PC-3 (cell line): ENCODE measurements at regions not wholly inside any gene's neighbourhood (a gene's known extent, or its start where the extent isn't known, plus 50 kb on each side); places are given as distances from the start of the nearest gene placed in this dataset.

ENCODE experiments used
- ATAC-seq: fragments of 200-7000 bp; cut with Tn5 transposase; 2 replicates; pipeline ENCODE4 v1.9.1; 2020; ENCODE audit warnings: mild to moderate bottlenecking, moderate library complexity
- BruUV-seq: library from RNA; stranded (reverse); fragments of 400-500 nt; replicated peaks from 2 replicates; lab custom pipeline; 2021; lab: Mats Ljungman, UMichigan
- CTCF ChIA-PET: fragments of 300-600 bp; sonication (Branson Sonifier 250); formaldehyde crosslinking; loops from one replicate; lab custom pipeline; 2022; ENCODE audit warnings: antibody characterized with exemption; lab: Charles Lee
- POLR2A ChIA-PET: fragments of 300-600 bp; sonication (Branson Sonifier 250); formaldehyde crosslinking; loops from one replicate; lab custom pipeline; 2022; ENCODE audit warnings: antibody characterized with exemption; ENCODE audit not compliant: unreplicated experiment; lab: Charles Lee
- DNase-seq: peaks from one replicate; pipeline ENCODE4 v3.0.0-alpha.2; 2015
- H2AFZ ChIP-seq: fragments of 300-600 bp; sonication (generic); 2 replicates; pipeline ENCODE4 v1.6.0; 2016; ENCODE audit warnings: antibody characterized with exemption, low read length
- H3F3A ChIP-seq: fragments of 300-600 bp; sonication (generic); one replicate; pipeline ENCODE4 v1.6.0; 2017; ENCODE audit warnings: antibody characterized with exemption, low read length, control low read depth, mild to moderate bottlenecking; ENCODE audit not compliant: unreplicated experiment
- H3K27ac ChIP-seq: fragments of 300-600 bp; sonication (generic); 2 replicates; pipeline ENCODE4 v1.5.1; 2016; ENCODE audit warnings: mild to moderate bottlenecking, low read length
- H3K27me3 ChIP-seq: fragments of 300-600 bp; sonication (generic); 2 replicates; pipeline ENCODE4 v1.6.1; 2016; ENCODE audit warnings: low read length, mixed read lengths
- H3K36me3 ChIP-seq: fragments of 300-600 bp; sonication (generic); 2 replicates; pipeline ENCODE4 v1.6.1; 2016; ENCODE audit warnings: low read depth, mixed run types, low read length, mixed read lengths
- H3K4me1 ChIP-seq: fragments of 300-600 bp; sonication (generic); 2 replicates; pipeline ENCODE4 v1.5.1; 2016; ENCODE audit warnings: low read length; ENCODE audit not compliant: insufficient read depth
- H3K4me2 ChIP-seq: fragments of 300-600 bp; sonication (generic); 2 replicates; pipeline ENCODE4 v1.6.0; 2016; ENCODE audit warnings: low read length
- H3K4me3 ChIP-seq: fragments of 300-600 bp; sonication (generic); 2 replicates; pipeline ENCODE4 v1.5.1; 2016; ENCODE audit warnings: mild to moderate bottlenecking, low read length, mixed read lengths
- H3K79me2 ChIP-seq: fragments of 300-600 bp; sonication (generic); 2 replicates; pipeline ENCODE4 v1.6.1; 2017; ENCODE audit warnings: low read length, mixed read lengths
- H3K9ac ChIP-seq: fragments of 300-600 bp; sonication (generic); 2 replicates; pipeline ENCODE4 v1.6.0; 2016; ENCODE audit warnings: mild to moderate bottlenecking, low read length
- H3K9me2 ChIP-seq: fragments of 300-600 bp; sonication (generic); replicated peaks from 2 replicates; pipeline ENCODE4 v1.6.1; 2016; ENCODE audit warnings: mixed run types, low read length, mixed read lengths
- H3K9me3 ChIP-seq: fragments of 300-600 bp; sonication (generic); 2 replicates; pipeline ENCODE4 v1.6.1; 2016; ENCODE audit warnings: low read length, mixed read lengths
- H4K20me1 ChIP-seq: fragments of 300-600 bp; sonication (generic); 2 replicates; pipeline ENCODE4 v1.6.1; 2016; ENCODE audit warnings: low read length, mixed read lengths
- EZH2 ChIP-seq: fragments of 300-600 bp; sonication (generic); IDR thresholded peaks from one replicate; pipeline ENCODE4 v1.6.1; 2017; ENCODE audit warnings: antibody characterized with exemption, mild to moderate bottlenecking, low read length; ENCODE audit not compliant: unreplicated experiment
- EZH2phosphoT487 ChIP-seq: fragments of 300-600 bp; sonication (generic); IDR thresholded peaks from 2 replicates; pipeline ENCODE4 v1.6.1; 2018; ENCODE audit warnings: mild to moderate bottlenecking, antibody characterized with exemption, low read length, borderline replicate concordance
- intact Hi-C: fragments of 100-400 bp; cut with micrococcal nuclease; formaldehyde crosslinking; loops from 2 replicates; pipeline ENCODE4 v1.9.0; 2023
- TF ChIP-seq, protein P1 (sequence below): fragments of 300-600 bp; sonication (generic); conservative IDR thresholded peaks from 2 replicates; pipeline ENCODE4 v1.5.1; 2017; ENCODE audit warnings: antibody characterized with exemption, low read depth, mild to moderate bottlenecking, low read length

- no peak for ATAC-seq
These were observed 74.3 kb upstream of the CLNK start for GRCh38 chr4:10758906-10759305.

GRCh38 chr4:10753856-10754402, 69.4 kb upstream of the CLNK start:
- ChIA-PET CTCF (no interaction called here), POLR2A (no interaction called here)
- Histone ChIP-seq H3K4me1 (no peaks in the 10 kb centered on the region), H3K36me3 (no peaks in the 10 kb centered on the region), H3K79me2 (no peaks in the 10 kb centered on the region), H3K4me2 (no peak overlapping the region), H3K9ac (no peak overlapping the region), H3K27ac (no peak overlapping the region), H3F3A (no peaks in the 10 kb centered on the region), H2AFZ (no peak overlapping the region), H3K9me2 (no peaks in the 10 kb centered on the region), H3K4me3 (no peak overlapping the region), H3K9me3 (no peaks in the 10 kb centered on the region), H4K20me1 (no peaks in the 10 kb centered on the region), H3K27me3 (no peaks in the 10 kb centered on the region)
- TF ChIP-seq, protein P1, sequence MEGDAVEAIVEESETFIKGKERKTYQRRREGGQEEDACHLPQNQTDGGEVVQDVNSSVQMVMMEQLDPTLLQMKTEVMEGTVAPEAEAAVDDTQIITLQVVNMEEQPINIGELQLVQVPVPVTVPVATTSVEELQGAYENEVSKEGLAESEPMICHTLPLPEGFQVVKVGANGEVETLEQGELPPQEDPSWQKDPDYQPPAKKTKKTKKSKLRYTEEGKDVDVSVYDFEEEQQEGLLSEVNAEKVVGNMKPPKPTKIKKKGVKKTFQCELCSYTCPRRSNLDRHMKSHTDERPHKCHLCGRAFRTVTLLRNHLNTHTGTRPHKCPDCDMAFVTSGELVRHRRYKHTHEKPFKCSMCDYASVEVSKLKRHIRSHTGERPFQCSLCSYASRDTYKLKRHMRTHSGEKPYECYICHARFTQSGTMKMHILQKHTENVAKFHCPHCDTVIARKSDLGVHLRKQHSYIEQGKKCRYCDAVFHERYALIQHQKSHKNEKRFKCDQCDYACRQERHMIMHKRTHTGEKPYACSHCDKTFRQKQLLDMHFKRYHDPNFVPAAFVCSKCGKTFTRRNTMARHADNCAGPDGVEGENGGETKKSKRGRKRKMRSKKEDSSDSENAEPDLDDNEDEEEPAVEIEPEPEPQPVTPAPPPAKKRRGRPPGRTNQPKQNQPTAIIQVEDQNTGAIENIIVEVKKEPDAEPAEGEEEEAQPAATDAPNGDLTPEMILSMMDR, result no peak
- no peak for TF ChIP-seq EZH2phosphoT487
- intact Hi-C loops, result no loop called here
- ATAC-seq (no peak), DNase-seq (no peak)
- BruUV-seq, result no TSS peak

More at GRCh38 chr4:10758906-10759305, 74.3 kb upstream of the CLNK start:
- DNase-seq, result no peak
- Histone ChIP-seq H3K4me1 (no peaks in the 10 kb centered on the region; the same call in 1 of the 2 replicates), H3K9me2 (no peaks in the 10 kb centered on the region), H3K79me2 (no peaks in the 10 kb centered on the region), H3K9ac (no peak overlapping the region), H3K27ac (no peak overlapping the region), H3K9me3 (no peaks in the 10 kb centered on the region), H2AFZ (no peak overlapping the region), H3K4me3 (no peak overlapping the region), H4K20me1 (no peaks in the 10 kb centered on the region), H3K36me3 (no peaks in the 10 kb centered on the region), H3K27me3 (no peaks in the 10 kb centered on the region), H3F3A (no peaks in the 10 kb centered on the region), H3K4me2 (no peak overlapping the region)
- CTCF ChIA-PET, result no interaction called here
- TF ChIP-seq EZH2phosphoT487, result no peak
- TF ChIP-seq EZH2, result no peak
- TF ChIP-seq, protein P1, result no peak
- intact Hi-C loops, result loop anchor here (5.0 kb wide), 1 partner anchor 328 kb away; no protein-coding TSS in a partner anchor
- POLR2A ChIA-PET, result no interaction called here
- no TSS peak for BruUV-seq

DNA sequence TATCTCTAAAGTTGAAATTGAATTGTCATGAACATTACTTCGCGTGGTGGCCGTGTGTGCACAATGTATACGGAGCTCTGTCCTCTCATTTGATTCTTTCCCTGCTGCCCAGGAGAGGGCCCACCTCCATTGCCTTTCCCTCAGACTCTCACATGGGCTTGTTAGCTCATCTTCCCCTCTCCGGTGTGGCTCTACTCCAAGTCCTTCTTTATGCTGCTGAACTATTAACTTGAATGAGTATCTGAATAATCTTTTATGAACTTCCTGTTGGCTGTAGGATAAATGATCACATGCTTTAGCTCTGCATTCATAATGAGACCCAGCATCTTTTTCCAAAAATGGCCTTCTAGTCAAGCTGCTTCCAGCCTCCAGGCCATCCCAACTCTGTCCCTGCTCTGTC, 68.8 kb upstream of the CLNK start:
- Histone ChIP-seq H3K9me3 (no peaks in the 10 kb centered on the region), H3K27ac (no peak overlapping the region), H3K79me2 (no peaks in the 10 kb centered on the region), H3K9ac (no peak overlapping the region), H3K4me1 (no peaks in the 10 kb centered on the region), H3K9me2 (no peaks in the 10 kb centered on the region), H2AFZ (no peak overlapping the region), H3F3A (no peaks in the 10 kb centered on the region), H4K20me1 (no peaks in the 10 kb centered on the region), H3K36me3 (no peaks in the 10 kb centered on the region), H3K27me3 (no peaks in the 10 kb centered on the region), H3K4me3 (no peak overlapping the region), H3K4me2 (no peak overlapping the region)
- TF ChIP-seq, protein P1, result no peak
- DNase-seq (no peak), ATAC-seq (no peak)
- ChIA-PET POLR2A (no interaction called here), CTCF (no interaction called here)
- no TSS peak for BruUV-seq
- intact Hi-C loops, result no loop called here
